Endothelial cell of umbilical vein (primary cell): ENCODE measurements at regions not wholly inside any gene's neighbourhood (a gene's known extent, or its start where the extent isn't known, plus 50 kb on each side); places are given as distances from the start of the nearest gene placed in this dataset.

Experiments
- CTCF ChIP-seq, 2 donors: IDR thresholded peaks; 1 replicate in 1 of 2; 2 replicates in 1 of 2; pipeline ENCODE4 v1.5.1; 2011; ENCODE audit warnings: low read length in 2 of 2, mild to moderate bottlenecking in 2 of 2, moderate library complexity in 2 of 2, control low read depth in 1 of 2, inconsistent platforms in 1 of 2, low read depth in 1 of 2; ENCODE audit not compliant: insufficient read depth in 1 of 2; ENCODE audit errors: extremely low read depth in 1 of 2
- EZH2 ChIP-seq: IDR thresholded peaks from 2 replicates; pipeline ENCODE4 v1.6.1; 2012; ENCODE audit warnings: borderline replicate concordance, low read depth, mild to moderate bottlenecking, moderate library complexity, low read length, inconsistent platforms; ENCODE audit not compliant: severe bottlenecking
- GATA2 ChIP-seq: IDR thresholded peaks from 2 replicates; pipeline ENCODE4 v1.7.0; 2011; ENCODE audit warnings: low read depth, mild to moderate bottlenecking, moderate library complexity, mixed read lengths, low read length; ENCODE audit not compliant: insufficient read length, insufficient read depth
- JUN ChIP-seq: IDR thresholded peaks from 2 replicates; pipeline ENCODE4 v1.6.1; 2011; ENCODE audit warnings: borderline replicate concordance, low read depth; ENCODE audit not compliant: insufficient read length, insufficient read depth
- MAX ChIP-seq: IDR thresholded peaks from 2 replicates; pipeline ENCODE4 v1.6.1; 2011; ENCODE audit not compliant: insufficient read depth, insufficient read length
- POLR2A ChIP-seq: IDR thresholded peaks from 2 replicates; pipeline ENCODE4 v1.6.1; 2012; ENCODE audit warnings: low read depth, mild to moderate bottlenecking, control low read depth, low read length
- POLR2AphosphoS5 ChIP-seq: IDR thresholded peaks from 2 replicates; pipeline ENCODE4 v1.6.1; 2012; ENCODE audit warnings: low read depth, mild to moderate bottlenecking, control low read depth, low read length, moderate library complexity; ENCODE audit not compliant: insufficient read depth

GRCh38 chrX:39242187-39242586 is 440.9 kb downstream of the MID1IP1 start:
- TF ChIP-seq CTCF (IDR thresholded peaks at IDR 0.05; ENCODE audit: extremely low read depth in 1 of 2, insufficient read depth in 1 of 2, low read depth in 1 of 2, low read length in 2 of 2), result peak; percentile 25 to 43
- TF ChIP-seq POLR2A, result no peak
- no peak for TF ChIP-seq POLR2AphosphoS5
- no peak for TF ChIP-seq GATA2
- TF ChIP-seq EZH2, result no peak
- TF ChIP-seq MAX, result no peak
- TF ChIP-seq JUN, result no peak
